ENCODE measurements at regions not wholly inside any gene's neighbourhood (a gene's known extent, or its start where the extent isn't known, plus 50 kb on each side); places are given as distances from the start of the nearest gene placed in this dataset.
"Not testable (repeated sequence)": the region's sequence is repeated elsewhere in the genome, so short reads cannot be mapped to it uniquely, and the experiment has no call there.

GRCh38 chr11:69887330-69887729, 68.1 kb upstream of the FGF3 start:
- no peak for DNase-seq

GRCh38 chr11:69887841-69888427, 68.7 kb upstream of the FGF3 start:
- no peak for DNase-seq

- peak; percentile 69 for DNase-seq
Observed at GRCh38 chr11:69888483-69889181, 69.4 kb upstream of the FGF3 start.

- no peak for DNase-seq
Observed at GRCh38 chr11:69889400-69890318, 70.4 kb upstream of the FGF3 start.

- DNase-seq: no peak
Observed at GRCh38 chr11:69890476-69890875, 71.3 kb upstream of the FGF3 start.

GRCh38 chr11:69891421-69892236, 72.4 kb upstream of the FGF3 start:
- DNase-seq: no peak

- DNase-seq: no peak
Observed at GRCh38 chr11:69892237-69892985, 73.2 kb upstream of the FGF3 start.

- DNase-seq: no peak
Observed at GRCh38 chr11:69892986-69893555, 73.9 kb upstream of the FGF3 start.

GRCh38 chr11:69893631-69894030, 74.4 kb upstream of the FGF3 start:
- no peak for DNase-seq

- DNase-seq: no peak
Observed at GRCh38 chr11:69894181-69894611, 75.0 kb upstream of the FGF3 start.

- no peak for DNase-seq
Observed at GRCh38 chr11:69894648-69895047, 75.4 kb upstream of the FGF3 start.

GRCh38 chr11:69896250-69896649, 77.0 kb upstream of the FGF3 start:
- no peak for DNase-seq

GRCh38 chr11:69898123-69898522, 78.9 kb upstream of the FGF3 start:
- no peak for DNase-seq

- no peak for DNase-seq
Observed at GRCh38 chr11:69899957-69900821, 81.0 kb upstream of the FGF3 start.

- not testable (repeated sequence) for DNase-seq
Observed at GRCh38 chr11:69900822-69901302, 81.6 kb upstream of the FGF3 start.

GRCh38 chr11:69902337-69902736, 83.1 kb upstream of the FGF3 start:
- DNase-seq: no peak

GRCh38 chr11:69903211-69903610, 84.0 kb upstream of the FGF3 start:
- DNase-seq: no peak

- DNase-seq: no peak
Observed at GRCh38 chr11:69904161-69904973, 85.2 kb upstream of the FGF3 start.
